Mesenchymal stem cell (in vitro differentiated cells and primary cell): ENCODE measurements at regions not wholly inside any gene's neighbourhood (a gene's known extent, or its start where the extent isn't known, plus 50 kb on each side); places are given as distances from the start of the nearest gene placed in this dataset.
"Not testable (repeated sequence)": the region's sequence is repeated elsewhere in the genome, so short reads cannot be mapped to it uniquely, and the experiment has no call there.

ENCODE experiments used
- DNase-seq: peaks from one replicate; pipeline ENCODE4 v3.0.0-alpha.2; 2013
- H2AFZ ChIP-seq: one replicate; pipeline ENCODE4 v1.6.1; 2013; ENCODE audit warnings: low read depth, mild to moderate bottlenecking, control low read depth, inconsistent platforms, low read length, moderate library complexity
- H2AK5ac ChIP-seq: 2 replicates; pipeline ENCODE4 v1.6.1; 2013; ENCODE audit warnings: low read length, moderate library complexity, mild to moderate bottlenecking, inconsistent platforms; ENCODE audit not compliant: severe bottlenecking
- H2BK120ac ChIP-seq: one replicate; pipeline ENCODE4 v1.6.1; 2013; ENCODE audit warnings: low read depth, mild to moderate bottlenecking, inconsistent platforms, low read length, moderate library complexity
- H2BK12ac ChIP-seq, 2 experiments: one replicate each; pipeline ENCODE4 v1.6.1; 2013; ENCODE audit warnings: inconsistent platforms in 2 of 2, low read length in 2 of 2, mild to moderate bottlenecking in 2 of 2, moderate library complexity in 2 of 2, control low read depth in 1 of 2
- H2BK15ac ChIP-seq: one replicate; pipeline ENCODE4 v1.6.1; 2013; ENCODE audit warnings: mild to moderate bottlenecking, low read depth, inconsistent platforms; ENCODE audit not compliant: poor library complexity, severe bottlenecking
- H2BK5ac ChIP-seq: 2 replicates; pipeline ENCODE4 v1.6.1; 2013; ENCODE audit warnings: low read depth, mild to moderate bottlenecking, low read length, control low read depth, inconsistent platforms; ENCODE audit not compliant: poor library complexity, severe bottlenecking
- H3K14ac ChIP-seq, 2 experiments: one replicate each; pipeline ENCODE4 v1.6.1; 2013; ENCODE audit warnings: inconsistent platforms in 2 of 2, low read length in 2 of 2, control low read depth in 1 of 2, mild to moderate bottlenecking in 1 of 2, moderate library complexity in 1 of 2
- H3K18ac ChIP-seq, 2 experiments: one replicate each; pipeline ENCODE4 v1.6.1; 2013; ENCODE audit warnings: inconsistent platforms in 2 of 2, low read length in 2 of 2, control low read depth in 1 of 2, low read depth in 1 of 2, mild to moderate bottlenecking in 1 of 2
- H3K23ac ChIP-seq, 2 experiments: one replicate each; pipeline ENCODE4 v1.6.1; 2013; ENCODE audit warnings: inconsistent platforms in 2 of 2, low read length in 2 of 2, mild to moderate bottlenecking in 2 of 2, moderate library complexity in 2 of 2, control low read depth in 1 of 2
- H3K27ac ChIP-seq: 2 replicates; pipeline ENCODE4 v1.5.1; 2013; ENCODE audit warnings: mild to moderate bottlenecking, moderate library complexity, low read length, control low read depth, inconsistent platforms; ENCODE audit not compliant: poor library complexity, severe bottlenecking
- H3K27me3 ChIP-seq, 2 experiments: 2 replicates each; pipeline versions ENCODE4 v1.6.1 to v1.7.0; 2013; ENCODE audit warnings: low read length in 2 of 2, mild to moderate bottlenecking in 2 of 2, moderate library complexity in 2 of 2, control low read depth in 1 of 2, inconsistent platforms in 1 of 2; ENCODE audit not compliant: control insufficient read depth in 1 of 2, insufficient read depth in 1 of 2
- H3K36me3 ChIP-seq, 2 experiments: 2 replicates each; pipeline versions ENCODE4 v1.6.1 to v1.7.0; 2013; ENCODE audit warnings: low read length in 2 of 2, control low read depth in 1 of 2, inconsistent platforms in 1 of 2, low read depth in 1 of 2, mild to moderate bottlenecking in 1 of 2; ENCODE audit not compliant: insufficient read depth in 2 of 2, control insufficient read depth in 1 of 2
- H3K4ac ChIP-seq, 2 experiments: one replicate each; pipeline ENCODE4 v1.6.1; 2013; ENCODE audit warnings: inconsistent platforms in 2 of 2, low read length in 2 of 2, mild to moderate bottlenecking in 2 of 2, moderate library complexity in 2 of 2, control low read depth in 1 of 2, low read depth in 1 of 2
- H3K4me1 ChIP-seq: 2 replicates; pipeline ENCODE4 v1.6.1; 2013; ENCODE audit warnings: low read depth, low read length, control low read depth; ENCODE audit not compliant: control insufficient read depth, insufficient read depth
- H3K4me2 ChIP-seq: 2 replicates; pipeline ENCODE4 v1.6.1; 2013; ENCODE audit warnings: low read length, mild to moderate bottlenecking, inconsistent platforms; ENCODE audit not compliant: poor library complexity, severe bottlenecking
- H3K4me3 ChIP-seq, 2 experiments: 2 replicates each; pipeline versions ENCODE4 v1.5.1 to v1.7.0; 2013; ENCODE audit warnings: low read length in 2 of 2, mild to moderate bottlenecking in 2 of 2, control low read depth in 1 of 2, low read depth in 1 of 2; ENCODE audit not compliant: insufficient read depth in 1 of 2
- H3K79me1 ChIP-seq: replicated peaks from 2 replicates; pipeline ENCODE4 v1.6.1; 2013; ENCODE audit warnings: mild to moderate bottlenecking, control low read depth, low read length, inconsistent platforms; ENCODE audit not compliant: poor library complexity, severe bottlenecking
- H3K9ac ChIP-seq: 2 replicates; pipeline ENCODE4 v1.7.0; 2013; ENCODE audit warnings: mild to moderate bottlenecking, low read length, moderate library complexity
- H3K9me3 ChIP-seq: 2 replicates; pipeline ENCODE4 v1.7.0; 2013; ENCODE audit warnings: mild to moderate bottlenecking, low read length; ENCODE audit not compliant: control insufficient read depth
- H4K8ac ChIP-seq: one replicate; pipeline ENCODE4 v1.6.1; 2013; ENCODE audit warnings: inconsistent platforms, mild to moderate bottlenecking, low read length, moderate library complexity
- H4K91ac ChIP-seq: one replicate; pipeline ENCODE4 v1.6.1; 2013; ENCODE audit warnings: mild to moderate bottlenecking, low read length, inconsistent platforms
- WGBS: methylation state at CpG from one replicate; pipeline ENCODE4 v1.1.7; 2013; ENCODE audit warnings: mixed read lengths; 5-methylcytosine and 5-hydroxymethylcytosine counted together

GRCh38 chr21:6095304-6095703 is 4426.1 kb upstream of the TPTE start:
- not testable (repeated sequence) for H3K4me2 ChIP-seq, H2BK5ac ChIP-seq, H3K79me1 ChIP-seq, H3K36me3 ChIP-seq, H3K4me3 ChIP-seq, H3K14ac ChIP-seq, H2BK120ac ChIP-seq, H2BK12ac ChIP-seq, H3K27ac ChIP-seq, H4K8ac ChIP-seq, H3K27me3 ChIP-seq, H3K23ac ChIP-seq, DNase-seq, H3K9ac ChIP-seq, H3K9me3 ChIP-seq, H2BK15ac ChIP-seq, H2AK5ac ChIP-seq, H3K4me1 ChIP-seq, H3K18ac ChIP-seq, H4K91ac ChIP-seq, H3K4ac ChIP-seq, H2AFZ ChIP-seq
- WGBS = no CpG with 5 or more reads among the region's 13 CpGs

- H2AK5ac ChIP-seq, H3K4ac ChIP-seq, H2BK120ac ChIP-seq, H4K8ac ChIP-seq, H2BK12ac ChIP-seq, H3K14ac ChIP-seq, H3K9ac ChIP-seq, H3K23ac ChIP-seq, H3K18ac ChIP-seq, H3K9me3 ChIP-seq, H3K79me1 ChIP-seq, DNase-seq, H3K27ac ChIP-seq, H2BK5ac ChIP-seq, H4K91ac ChIP-seq, H3K4me1 ChIP-seq, H2BK15ac ChIP-seq, H2AFZ ChIP-seq, H3K4me2 ChIP-seq, H3K36me3 ChIP-seq, H3K27me3 ChIP-seq, H3K4me3 ChIP-seq: not testable (repeated sequence)
- WGBS = no CpG with 5 or more reads among the region's 24 CpGs
These were observed 4424.6 kb upstream of the TPTE start for GRCh38 chr21:6096560-6097424.

- H4K91ac ChIP-seq, H3K4me3 ChIP-seq, H2BK15ac ChIP-seq, H3K23ac ChIP-seq, H3K9ac ChIP-seq, H2AFZ ChIP-seq, H3K27me3 ChIP-seq, H2BK12ac ChIP-seq, H3K9me3 ChIP-seq, DNase-seq, H3K18ac ChIP-seq, H3K36me3 ChIP-seq, H3K4ac ChIP-seq, H2BK5ac ChIP-seq, H3K27ac ChIP-seq, H3K14ac ChIP-seq, H2BK120ac ChIP-seq, H3K79me1 ChIP-seq, H2AK5ac ChIP-seq, H3K4me1 ChIP-seq, H3K4me2 ChIP-seq, H4K8ac ChIP-seq: not testable (repeated sequence)
- no CpG with 5 or more reads among the region's 4 CpGs for WGBS
These were observed 4423.6 kb upstream of the TPTE start for GRCh38 chr21:6097736-6098135.

- not testable (repeated sequence) for H3K23ac ChIP-seq, H3K27me3 ChIP-seq, H2BK12ac ChIP-seq
These were observed 4423.0 kb upstream of the TPTE start for GRCh38 chr21:6098191-6098935.

More at GRCh38 chr21:6098191-6098935, 4423.0 kb upstream of the TPTE start:
- H4K91ac ChIP-seq, H3K9me3 ChIP-seq, H3K36me3 ChIP-seq, H2BK5ac ChIP-seq, H3K27ac ChIP-seq, H3K14ac ChIP-seq, H2BK15ac ChIP-seq, H3K4me2 ChIP-seq, H3K4me1 ChIP-seq, H3K79me1 ChIP-seq, H3K4me3 ChIP-seq, H2BK120ac ChIP-seq, DNase-seq, H3K18ac ChIP-seq, H4K8ac ChIP-seq, H2AK5ac ChIP-seq, H3K9ac ChIP-seq, H2AFZ ChIP-seq, H3K4ac ChIP-seq: not testable (repeated sequence)
- 80% methylated on average over 1 of the region's 8 CpGs for WGBS
